ENCODE measurements at regions not wholly inside any gene's neighbourhood (a gene's known extent, or its start where the extent isn't known, plus 50 kb on each side); places are given as distances from the start of the nearest gene placed in this dataset.

DNA sequence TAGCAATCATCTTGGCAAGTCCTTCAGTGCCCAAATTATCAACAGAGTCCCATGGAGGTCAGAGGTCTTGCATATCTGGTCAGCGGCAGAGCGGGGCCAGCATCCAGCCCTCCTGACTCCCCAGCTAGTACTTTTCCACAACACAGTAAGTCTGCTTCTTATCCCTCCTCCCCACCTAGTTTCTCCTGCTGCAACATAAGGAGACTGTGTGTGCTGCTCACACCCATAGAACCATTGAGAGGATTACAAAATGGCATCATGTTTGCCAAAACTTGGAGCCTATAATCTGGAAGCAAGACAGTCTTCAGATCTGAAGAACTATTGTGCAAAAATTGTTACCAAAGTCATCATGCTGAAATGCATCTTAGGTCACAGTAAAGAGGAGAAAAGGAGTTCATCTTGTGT is 125.8 kb upstream of the ZNF366 start:
- no peaks in the 10 kb centered on the region for H3K36me3 ChIP-seq (ENCODE audit: control insufficient read depth in 2 of 4, insufficient read depth in 4 of 4, low read length in 3 of 4)
- FAIRE-seq: no peak
- H3K27me3 ChIP-seq (replicated peaks in 1 of 4; ENCODE audit: control insufficient read depth in 3 of 4, extremely low read depth in 1 of 4, insufficient read depth in 3 of 4, low read length in 3 of 4): no peaks in the 10 kb centered on the region
- H3K27ac ChIP-seq (ENCODE audit: low read depth, low read length): no peak overlapping the region
- H2AFZ ChIP-seq (ENCODE audit: low read length): 0 out of 2 replicates have a peak overlapping the region, but pooled peaks have one; percentile 68
- no peak overlapping the region for H2BK20ac ChIP-seq (ENCODE audit: low read length)
- no peak overlapping the region for H3K4ac ChIP-seq (replicated peaks; ENCODE audit: insufficient read length, low read depth, low read length)
- no peak overlapping the region for H2AK5ac ChIP-seq (ENCODE audit: low read depth, low read length)
- no peak overlapping the region for H2BK120ac ChIP-seq (replicated peaks; ENCODE audit: low read depth, low read length)
- no peak overlapping the region for H3K18ac ChIP-seq (ENCODE audit: extremely low read depth, low read length)
- no peaks in the 10 kb centered on the region; the same call in 1 of the 2 replicates for H3K23me2 ChIP-seq (ENCODE audit: low read depth, low read length)
- ChIA-PET POLR2A (ENCODE audit: partially characterized antibody) (interaction anchor here (0.6 kb wide), 1 partner anchor 72 kb away, joined by 4 read pairs; no protein-coding TSS in a partner anchor), CTCF (ENCODE audit: partially characterized antibody) (interaction anchor here (0.9 to 1.3 kb wide), 2 partner anchors 14 to 22 kb away, joined by 3 read pairs; no protein-coding TSS in a partner anchor)
- no peak for DNase-seq (ENCODE audit: low read depth in 1 of 2, low spot score in 2 of 2)
- no peak overlapping the region for H3K4me2 ChIP-seq (ENCODE audit: insufficient read depth in 1 of 2, low read depth in 2 of 2, low read length in 2 of 2)
- H4K5ac ChIP-seq (ENCODE audit: insufficient read length, low read depth, low read length): no peak overlapping the region
- no peak overlapping the region for H3K9ac ChIP-seq (replicated peaks in 1 of 4; ENCODE audit: extremely low read depth in 1 of 4, low read depth in 3 of 4, low read length in 3 of 4)
- H2BK12ac ChIP-seq (ENCODE audit: low read depth, low read length): no peak overlapping the region
- H4K8ac ChIP-seq (ENCODE audit: extremely low read depth, insufficient read depth, low read length): no peak overlapping the region
- no peak overlapping the region for H3K14ac ChIP-seq (ENCODE audit: insufficient read length)
- no peak overlapping the region for H2BK5ac ChIP-seq (ENCODE audit: low read depth, low read length)
- 84% methylated on average over 2 of the region's 2 CpGs; no CpG with 5 or more reads in 1 of the 2 experiments for WGBS, 2 experiments (ENCODE audit: extremely low coverage in 1 of 2, insufficient coverage in 1 of 2, insufficient read length in 1 of 2, insufficient replicate concordance in 2 of 2, low coverage in 1 of 2, low lambda C conversion rate in 2 of 2, missing lambda C conversion rate in 1 of 2)
- no peak overlapping the region for H3K56ac ChIP-seq (replicated peaks; ENCODE audit: insufficient read length, low read depth, low read length)
- H3K4me3 ChIP-seq (ENCODE audit: extremely low read depth in 1 of 4, insufficient read depth in 2 of 4, low read depth in 3 of 4, low read length in 4 of 4): no peak overlapping the region
- H2BK15ac ChIP-seq (ENCODE audit: low read length): no peak overlapping the region
- H3K4me1 ChIP-seq (replicated peaks in 1 of 4; ENCODE audit: control insufficient read depth in 3 of 4, insufficient read depth in 4 of 4, low read length in 3 of 4): peaks cover 0 to 8% (median 4%) of the 10 kb centered on the region in 4 experiments; a peak in 6 of 7 replicates
- no peaks in the 10 kb centered on the region for H3K9me3 ChIP-seq (ENCODE audit: insufficient read depth in 2 of 2, low read depth in 1 of 2, low read length in 1 of 2)
- no peak overlapping the region for H4K91ac ChIP-seq (replicated peaks; ENCODE audit: insufficient read length, low read length)
- TF ChIP-seq JUND (IDR thresholded peaks at IDR 0.05; ENCODE audit: low read length): no peak
- no peak for TF ChIP-seq CHD2 (IDR thresholded peaks at IDR 0.05; ENCODE audit: low read length)
- TF ChIP-seq JUN (IDR thresholded peaks at IDR 0.05; ENCODE audit: low read depth, low read length): no peak
- no peak for TF ChIP-seq FOSL1 (IDR thresholded peaks at IDR 0.05; ENCODE audit: insufficient read depth, low read depth, low read length)
- no peak for TF ChIP-seq NANOG (IDR thresholded peaks at IDR 0.05; ENCODE audit: insufficient read depth, low read depth, low read length, poor library complexity, severe bottlenecking)
- TF ChIP-seq CBX5 (IDR thresholded peaks at IDR 0.05; ENCODE audit: low read depth, low read length): no peak
- no peak for TF ChIP-seq HDAC2 (IDR thresholded peaks at IDR 0.05; ENCODE audit: borderline replicate concordance in 1 of 2, low read depth in 2 of 2, low read length in 2 of 2)
- TF ChIP-seq POU5F1 (IDR thresholded peaks at IDR 0.05; ENCODE audit: low read depth, low read length): no peak
- H3K79me1 ChIP-seq (ENCODE audit: low read depth, low read length): no peaks in the 10 kb centered on the region
- no peak overlapping the region for H3K23ac ChIP-seq (ENCODE audit: insufficient read length)
- H3K79me2 ChIP-seq (ENCODE audit: control insufficient read depth in 1 of 2, insufficient read depth in 2 of 2, low read length in 2 of 2): no peaks in the 10 kb centered on the region
- H4K20me1 ChIP-seq (replicated peaks in 1 of 2; ENCODE audit: control insufficient read depth in 1 of 2, insufficient read depth in 2 of 2, low read length in 2 of 2): no peaks in the 10 kb centered on the region

All from H1 (cell line).